ENCODE measurements at regions not wholly inside any gene's neighbourhood (a gene's known extent, or its start where the extent isn't known, plus 50 kb on each side); places are given as distances from the start of the nearest gene placed in this dataset.

DNA sequence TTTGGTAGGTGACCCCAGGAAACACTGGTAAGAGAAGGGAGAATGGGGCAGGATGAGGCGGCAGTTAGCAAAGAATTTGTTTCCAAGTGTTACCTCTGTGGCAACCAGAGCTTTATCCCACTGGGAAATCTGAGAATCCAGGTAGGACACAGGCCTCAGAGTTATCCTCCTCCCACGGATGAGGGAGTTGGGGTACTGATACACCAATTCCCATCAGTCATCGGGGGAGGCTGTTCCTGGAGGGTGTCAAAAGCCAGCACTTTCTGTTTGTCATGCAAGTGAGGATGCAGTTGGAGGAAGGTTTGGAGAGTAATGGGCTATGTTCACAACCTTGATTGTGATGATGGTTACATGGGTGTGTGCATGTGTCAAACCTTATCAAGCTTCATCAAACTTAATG is 221.2 kb upstream of the SFSWAP start:
- Mint-ChIP-seq H3K4me1 (no peaks in the 10 kb centered on the region), H3K36me3 (no peaks in the 10 kb centered on the region), H3K4me3 (no peak overlapping the region), H3K9me3 (no peaks in the 10 kb centered on the region), H3K27ac (no peak overlapping the region), H3K27me3 (ENCODE audit: low read depth) (peaks cover 37% of the 10 kb centered on the region)
- no peak for DNase-seq (ENCODE audit: low spot score in 2 of 2, unreplicated experiment in 2 of 2)
- TF ChIP-seq, protein P1, sequence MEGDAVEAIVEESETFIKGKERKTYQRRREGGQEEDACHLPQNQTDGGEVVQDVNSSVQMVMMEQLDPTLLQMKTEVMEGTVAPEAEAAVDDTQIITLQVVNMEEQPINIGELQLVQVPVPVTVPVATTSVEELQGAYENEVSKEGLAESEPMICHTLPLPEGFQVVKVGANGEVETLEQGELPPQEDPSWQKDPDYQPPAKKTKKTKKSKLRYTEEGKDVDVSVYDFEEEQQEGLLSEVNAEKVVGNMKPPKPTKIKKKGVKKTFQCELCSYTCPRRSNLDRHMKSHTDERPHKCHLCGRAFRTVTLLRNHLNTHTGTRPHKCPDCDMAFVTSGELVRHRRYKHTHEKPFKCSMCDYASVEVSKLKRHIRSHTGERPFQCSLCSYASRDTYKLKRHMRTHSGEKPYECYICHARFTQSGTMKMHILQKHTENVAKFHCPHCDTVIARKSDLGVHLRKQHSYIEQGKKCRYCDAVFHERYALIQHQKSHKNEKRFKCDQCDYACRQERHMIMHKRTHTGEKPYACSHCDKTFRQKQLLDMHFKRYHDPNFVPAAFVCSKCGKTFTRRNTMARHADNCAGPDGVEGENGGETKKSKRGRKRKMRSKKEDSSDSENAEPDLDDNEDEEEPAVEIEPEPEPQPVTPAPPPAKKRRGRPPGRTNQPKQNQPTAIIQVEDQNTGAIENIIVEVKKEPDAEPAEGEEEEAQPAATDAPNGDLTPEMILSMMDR (IDR thresholded peaks at IDR 0.05; ENCODE audit: unreplicated experiment) = no peak

DNA sequence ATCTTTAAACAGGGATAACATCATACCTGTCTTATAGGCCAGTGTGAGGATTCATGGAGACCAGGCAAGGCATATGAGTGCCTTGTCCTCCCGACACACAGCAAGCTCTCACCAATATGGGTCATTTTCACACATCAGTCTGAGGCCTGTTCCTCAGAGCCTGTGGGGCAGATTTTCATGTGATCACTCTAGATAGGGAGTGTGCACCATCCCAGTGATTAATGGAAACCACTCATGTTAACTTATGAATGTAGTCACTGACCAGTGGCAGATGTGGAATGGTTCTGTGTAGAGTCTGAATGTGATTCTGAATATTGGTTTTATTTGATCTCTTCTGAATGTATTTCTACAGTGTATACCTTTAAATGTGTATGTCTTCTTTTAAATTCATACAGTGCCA is 219.7 kb upstream of the SFSWAP start:
- TF ChIP-seq, protein P1 (IDR thresholded peaks at IDR 0.05; ENCODE audit: unreplicated experiment) = no peak
- Mint-ChIP-seq H3K9me3 (no peaks in the 10 kb centered on the region), H3K36me3 (no peaks in the 10 kb centered on the region), H3K27ac (no peak overlapping the region), H3K27me3 (ENCODE audit: low read depth) (peaks cover 43% of the 10 kb centered on the region), H3K4me3 (no peak overlapping the region), H3K4me1 (no peaks in the 10 kb centered on the region)
- no peak for DNase-seq (ENCODE audit: low spot score in 2 of 2, unreplicated experiment in 2 of 2)

DNA sequence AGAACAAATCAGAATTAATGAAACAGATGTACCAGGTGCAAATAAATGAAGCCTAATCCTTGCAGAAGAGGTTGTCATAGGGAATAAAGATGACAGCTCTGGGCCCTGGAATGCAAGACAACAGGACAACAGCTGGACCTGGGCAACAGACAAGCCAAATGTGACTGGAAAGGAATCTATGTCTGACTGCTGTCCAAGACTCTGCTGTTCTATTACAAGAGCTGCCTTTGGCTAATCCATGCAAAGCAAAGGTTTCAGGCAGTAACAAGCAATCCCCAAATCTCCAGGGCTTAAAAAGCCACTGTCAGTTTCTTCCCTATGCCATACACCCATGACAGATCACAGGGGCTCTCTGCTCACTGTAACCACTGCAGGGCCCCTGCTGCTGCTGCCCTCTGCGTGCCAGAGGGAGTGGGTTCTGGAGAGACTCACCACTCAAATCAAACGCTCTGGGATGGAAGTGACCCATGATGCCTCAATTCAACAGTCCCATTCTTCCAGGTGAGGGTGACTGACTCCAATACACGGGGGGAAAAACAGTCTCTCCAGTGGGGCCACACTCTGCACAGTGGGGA is 218.9 kb upstream of the SFSWAP start:
- H3K27ac Mint-ChIP-seq = no peak overlapping the region
- no peak overlapping the region for H3K4me3 Mint-ChIP-seq
- H3K4me1 Mint-ChIP-seq = no peaks in the 10 kb centered on the region
- H3K36me3 Mint-ChIP-seq = no peaks in the 10 kb centered on the region
- DNase-seq (ENCODE audit: low spot score in 2 of 2, unreplicated experiment in 2 of 2) = no peak
- H3K9me3 Mint-ChIP-seq = no peaks in the 10 kb centered on the region
- TF ChIP-seq, protein P1 (IDR thresholded peaks at IDR 0.05; ENCODE audit: unreplicated experiment) = no peak
- peaks cover 42% of the 10 kb centered on the region for H3K27me3 Mint-ChIP-seq (ENCODE audit: low read depth)

DNA sequence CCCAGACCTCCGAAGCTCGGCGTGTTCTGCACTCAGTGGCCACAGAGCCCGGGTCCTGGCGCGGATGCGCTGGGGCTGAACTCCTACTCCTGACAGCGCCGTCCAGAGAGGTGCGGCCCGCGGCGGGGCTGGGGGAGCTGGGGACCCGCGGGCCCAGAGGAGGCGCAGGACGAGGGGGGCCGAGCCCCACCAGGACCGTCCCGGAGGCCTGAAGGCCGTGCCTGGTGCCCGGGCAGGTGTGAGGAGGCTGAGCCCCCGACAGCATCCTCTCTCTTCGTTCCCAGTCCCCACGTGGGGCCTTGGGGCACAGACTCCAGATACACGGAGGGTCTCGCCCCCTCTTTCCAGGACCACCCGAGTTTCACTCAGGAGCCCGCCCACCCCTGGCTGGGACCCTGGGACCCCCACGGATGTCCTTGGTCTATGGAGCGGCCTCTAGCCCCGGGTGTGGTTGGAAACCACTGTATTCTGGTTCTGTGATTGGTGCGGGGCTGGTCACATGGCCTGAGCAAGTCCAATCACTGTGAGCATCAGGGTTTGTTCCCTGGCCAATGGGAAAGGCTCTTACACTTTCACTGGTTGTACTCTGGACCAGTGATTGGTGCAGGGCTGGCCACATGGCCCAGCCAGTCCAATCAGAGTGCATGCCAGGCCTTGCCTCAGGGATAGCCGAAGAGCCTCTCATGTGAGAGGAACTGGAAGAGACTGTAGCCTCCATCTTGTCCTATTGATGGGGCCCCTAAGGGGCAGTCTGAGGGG is 217.6 kb upstream of the SFSWAP start:
- H3K4me3 Mint-ChIP-seq = no peak overlapping the region
- no peaks in the 10 kb centered on the region for H3K9me3 Mint-ChIP-seq
- H3K4me1 Mint-ChIP-seq = no peaks in the 10 kb centered on the region
- no peaks in the 10 kb centered on the region for H3K36me3 Mint-ChIP-seq
- no peak overlapping the region for H3K27ac Mint-ChIP-seq
- TF ChIP-seq, protein P1 (IDR thresholded peaks at IDR 0.05; ENCODE audit: unreplicated experiment) = no peak
- H3K27me3 Mint-ChIP-seq (ENCODE audit: low read depth) = peaks cover 43% of the 10 kb centered on the region
- no peak for DNase-seq (ENCODE audit: low spot score in 2 of 2, unreplicated experiment in 2 of 2)

DNA sequence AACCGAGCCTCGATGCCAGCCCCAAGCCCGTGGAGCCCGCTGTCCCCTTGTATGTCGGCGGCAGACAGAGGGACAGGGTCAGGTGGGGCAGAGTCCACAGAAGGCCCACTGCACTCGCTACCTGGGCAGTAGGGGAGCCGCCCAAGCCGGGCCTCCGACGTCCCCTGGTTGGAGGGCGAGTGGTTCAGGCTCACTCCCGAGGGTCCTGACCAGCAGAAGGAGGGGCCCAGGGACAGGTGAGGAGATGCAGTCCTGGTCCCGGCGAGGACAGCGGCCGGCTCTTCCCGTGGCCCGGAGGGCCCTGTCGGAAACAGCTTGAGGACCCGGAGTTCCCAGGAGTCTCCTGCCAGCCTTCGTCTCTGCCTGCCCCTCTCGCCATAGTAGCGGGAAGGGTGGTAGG is 216.7 kb upstream of the SFSWAP start:
- no peak overlapping the region for H3K27ac Mint-ChIP-seq

More for the DNA sequence above, 216.7 kb upstream of the SFSWAP start:
- Mint-ChIP-seq H3K27me3 (ENCODE audit: low read depth) (peaks cover 52% of the 10 kb centered on the region), H3K4me1 (no peaks in the 10 kb centered on the region), H3K36me3 (no peaks in the 10 kb centered on the region), H3K4me3 (no peak overlapping the region), H3K9me3 (no peaks in the 10 kb centered on the region)
- no peak for DNase-seq (ENCODE audit: low spot score in 2 of 2, unreplicated experiment in 2 of 2)
- TF ChIP-seq, protein P1 (IDR thresholded peaks at IDR 0.05; ENCODE audit: unreplicated experiment) = no peak
